ENCODE measurements at regions not wholly inside any gene's neighbourhood (a gene's known extent, or its start where the extent isn't known, plus 50 kb on each side); places are given as distances from the start of the nearest gene placed in this dataset.
A peak's percentile ranks its signal among the peaks of the same experiment; 100 is the strongest.

GRCh38 chr18:42635378-42636048, 480.0 kb downstream of the RIT2 start:
- H3K9ac ChIP-seq (ENCODE audit: insufficient read length, low read depth) = no peak overlapping the region
- H3K9me3 ChIP-seq (ENCODE audit: insufficient read depth, low read length) = no peaks in the 10 kb centered on the region
- H3K4me1 ChIP-seq (ENCODE audit: insufficient read depth, insufficient read length) = no peaks in the 10 kb centered on the region
- peak; percentile 3 for DNase-seq (ENCODE audit: low read depth, low spot score)
- no peak overlapping the region for H3K4me3 ChIP-seq (ENCODE audit: insufficient read length, low read depth)
- no peaks in the 10 kb centered on the region for H3K36me3 ChIP-seq (ENCODE audit: insufficient read depth, insufficient read length, low read length)
- H3K27me3 ChIP-seq (ENCODE audit: insufficient read depth, insufficient read length) = no peaks in the 10 kb centered on the region
- TF ChIP-seq YY1 (IDR thresholded peaks at IDR 0.05; ENCODE audit: insufficient read depth, insufficient read length) = no peak
- TF ChIP-seq ZNF274 (IDR thresholded peaks at IDR 0.05; ENCODE audit: low read depth, low read length) = no peak
- TF ChIP-seq SUZ12 (IDR thresholded peaks at IDR 0.05; ENCODE audit: extremely low read depth, insufficient read depth, insufficient read length) = no peak

GRCh38 chr18:42636309-42636708, 479.2 kb downstream of the RIT2 start:
- Histone ChIP-seq H3K4me3 (ENCODE audit: insufficient read length, low read depth) (no peak overlapping the region), H3K4me1 (ENCODE audit: insufficient read depth, insufficient read length) (no peaks in the 10 kb centered on the region), H3K36me3 (ENCODE audit: insufficient read depth, insufficient read length, low read length) (no peaks in the 10 kb centered on the region), H3K9me3 (ENCODE audit: insufficient read depth, low read length) (no peaks in the 10 kb centered on the region), H3K27me3 (ENCODE audit: insufficient read depth, insufficient read length) (no peaks in the 10 kb centered on the region), H3K9ac (ENCODE audit: insufficient read length, low read depth) (no peak overlapping the region)
- TF ChIP-seq SUZ12 (IDR thresholded peaks at IDR 0.05; ENCODE audit: extremely low read depth, insufficient read depth, insufficient read length) (no peak), YY1 (IDR thresholded peaks at IDR 0.05; ENCODE audit: insufficient read depth, insufficient read length) (no peak), ZNF274 (IDR thresholded peaks at IDR 0.05; ENCODE audit: low read depth, low read length) (no peak)
- no peak for DNase-seq (ENCODE audit: low read depth, low spot score)

- H3K9me3 ChIP-seq (ENCODE audit: insufficient read depth, low read length) = no peaks in the 10 kb centered on the region
- TF ChIP-seq ZNF274 (IDR thresholded peaks at IDR 0.05; ENCODE audit: low read depth, low read length) = no peak
- no peak for TF ChIP-seq SUZ12 (IDR thresholded peaks at IDR 0.05; ENCODE audit: extremely low read depth, insufficient read depth, insufficient read length)
- TF ChIP-seq YY1 (IDR thresholded peaks at IDR 0.05; ENCODE audit: insufficient read depth, insufficient read length) = no peak
- no peaks in the 10 kb centered on the region for H3K36me3 ChIP-seq (ENCODE audit: insufficient read depth, insufficient read length, low read length)
- no peak overlapping the region for H3K9ac ChIP-seq (ENCODE audit: insufficient read length, low read depth)
- DNase-seq (ENCODE audit: low read depth, low spot score) = no peak
- H3K4me3 ChIP-seq (ENCODE audit: insufficient read length, low read depth) = no peak overlapping the region
- no peaks in the 10 kb centered on the region for H3K27me3 ChIP-seq (ENCODE audit: insufficient read depth, insufficient read length)
- no peaks in the 10 kb centered on the region for H3K4me1 ChIP-seq (ENCODE audit: insufficient read depth, insufficient read length)
Measured at GRCh38 chr18:42640160-42640559, 475.3 kb downstream of the RIT2 start.

GRCh38 chr18:42641996-42642395, 473.5 kb downstream of the RIT2 start:
- DNase-seq (ENCODE audit: low read depth, low spot score) = no peak
- no peaks in the 10 kb centered on the region for H3K27me3 ChIP-seq (ENCODE audit: insufficient read depth, insufficient read length)
- no peak for TF ChIP-seq ZNF274 (IDR thresholded peaks at IDR 0.05; ENCODE audit: low read depth, low read length)
- TF ChIP-seq YY1 (IDR thresholded peaks at IDR 0.05; ENCODE audit: insufficient read depth, insufficient read length) = no peak
- no peak for TF ChIP-seq SUZ12 (IDR thresholded peaks at IDR 0.05; ENCODE audit: extremely low read depth, insufficient read depth, insufficient read length)
- H3K9me3 ChIP-seq (ENCODE audit: insufficient read depth, low read length) = no peaks in the 10 kb centered on the region
- no peak overlapping the region for H3K9ac ChIP-seq (ENCODE audit: insufficient read length, low read depth)
- H3K36me3 ChIP-seq (ENCODE audit: insufficient read depth, insufficient read length, low read length) = no peaks in the 10 kb centered on the region
- no peaks in the 10 kb centered on the region for H3K4me1 ChIP-seq (ENCODE audit: insufficient read depth, insufficient read length)
- no peak overlapping the region for H3K4me3 ChIP-seq (ENCODE audit: insufficient read length, low read depth)

GRCh38 chr18:42644729-42645131, 470.8 kb downstream of the RIT2 start:
- DNase-seq (ENCODE audit: low read depth, low spot score) = no peak
- no peaks in the 10 kb centered on the region for H3K9me3 ChIP-seq (ENCODE audit: insufficient read depth, low read length)
- no peak overlapping the region for H3K9ac ChIP-seq (ENCODE audit: insufficient read length, low read depth)
- no peaks in the 10 kb centered on the region for H3K36me3 ChIP-seq (ENCODE audit: insufficient read depth, insufficient read length, low read length)
- H3K4me3 ChIP-seq (ENCODE audit: insufficient read length, low read depth) = no peak overlapping the region
- TF ChIP-seq YY1 (IDR thresholded peaks at IDR 0.05; ENCODE audit: insufficient read depth, insufficient read length) (no peak), SUZ12 (IDR thresholded peaks at IDR 0.05; ENCODE audit: extremely low read depth, insufficient read depth, insufficient read length) (no peak)
- no peaks in the 10 kb centered on the region for H3K27me3 ChIP-seq (ENCODE audit: insufficient read depth, insufficient read length)
- H3K4me1 ChIP-seq (ENCODE audit: insufficient read depth, insufficient read length) = no peaks in the 10 kb centered on the region

GRCh38 chr18:42649331-42650035, 466.0 kb downstream of the RIT2 start:
- Histone ChIP-seq H3K9ac (ENCODE audit: insufficient read length, low read depth) (no peak overlapping the region), H3K4me3 (ENCODE audit: insufficient read length, low read depth) (no peak overlapping the region), H3K4me1 (ENCODE audit: insufficient read depth, insufficient read length) (no peaks in the 10 kb centered on the region), H3K27me3 (ENCODE audit: insufficient read depth, insufficient read length) (no peaks in the 10 kb centered on the region), H3K9me3 (ENCODE audit: insufficient read depth, low read length) (no peaks in the 10 kb centered on the region; the same call in 1 of the 2 replicates), H3K36me3 (ENCODE audit: insufficient read depth, insufficient read length, low read length) (no peaks in the 10 kb centered on the region)
- DNase-seq (ENCODE audit: low read depth, low spot score) = no peak
- TF ChIP-seq SUZ12 (IDR thresholded peaks at IDR 0.05; ENCODE audit: extremely low read depth, insufficient read depth, insufficient read length) = no peak
- TF ChIP-seq ZNF274 (IDR thresholded peaks at IDR 0.05; ENCODE audit: low read depth, low read length) = no peak
- no peak for TF ChIP-seq YY1 (IDR thresholded peaks at IDR 0.05; ENCODE audit: insufficient read depth, insufficient read length)

GRCh38 chr18:42654556-42654955, 460.9 kb downstream of the RIT2 start:
- no peak for TF ChIP-seq ZNF274 (IDR thresholded peaks at IDR 0.05; ENCODE audit: low read depth, low read length)
- no peak for TF ChIP-seq SUZ12 (IDR thresholded peaks at IDR 0.05; ENCODE audit: extremely low read depth, insufficient read depth, insufficient read length)
- no peak for TF ChIP-seq YY1 (IDR thresholded peaks at IDR 0.05; ENCODE audit: insufficient read depth, insufficient read length)
- no peak for DNase-seq (ENCODE audit: low read depth, low spot score)
- Histone ChIP-seq H3K4me3 (ENCODE audit: insufficient read length, low read depth) (no peak overlapping the region), H3K36me3 (ENCODE audit: insufficient read depth, insufficient read length, low read length) (no peaks in the 10 kb centered on the region), H3K27me3 (ENCODE audit: insufficient read depth, insufficient read length) (no peaks in the 10 kb centered on the region), H3K4me1 (ENCODE audit: insufficient read depth, insufficient read length) (no peaks in the 10 kb centered on the region), H3K9me3 (ENCODE audit: insufficient read depth, low read length) (no peaks in the 10 kb centered on the region; the same call in 1 of the 2 replicates), H3K9ac (ENCODE audit: insufficient read length, low read depth) (no peak overlapping the region)

All from NT2/D1 (cell line).